ENCODE measurements at regions not wholly inside any gene's neighbourhood (a gene's known extent, or its start where the extent isn't known, plus 50 kb on each side); places are given as distances from the start of the nearest gene placed in this dataset.
"Not testable (repeated sequence)": the region's sequence is repeated elsewhere in the genome, so short reads cannot be mapped to it uniquely, and the experiment has no call there.

GRCh38 chr1:203410182-203410900 is 59.4 kb upstream of the FMOD start:
- Histone ChIP-seq H3K9me3 (no peaks in the 10 kb centered on the region), H3K36me3 (no peaks in the 10 kb centered on the region), H3K4me1 (peaks cover 14 to 26% of the 10 kb centered on the region in 2 donors), H3K27ac (peak overlapping the region; percentile 87 to 94), H3K27me3 (no peaks in the 10 kb centered on the region), H3K4me3 (no peak overlapping the region)
- DNase-seq, result peak; percentile 43 to 51
- intact Hi-C loops (cut with DNase I; ENCODE audit: low total_unique reads), result no loop called here
- no peak for TF ChIP-seq CTCF (IDR thresholded peaks at IDR 0.05)
- TF ChIP-seq POLR2A (IDR thresholded peaks at IDR 0.05), result no peak

- H3K27ac ChIP-seq; H3K36me3 ChIP-seq; H3K4me3 ChIP-seq; H3K27me3 ChIP-seq; intact Hi-C loops (cut with DNase I; ENCODE audit: low total_unique reads); H3K9me3 ChIP-seq; DNase-seq: not testable (repeated sequence)
- H3K4me1 ChIP-seq, result peaks cover 14 to 19% of the 10 kb centered on the region in 2 donors
Measured at GRCh38 chr1:203411431-203411830, 60.5 kb upstream of the FMOD start.

- H3K27ac ChIP-seq, result no peak overlapping the region
- no peaks in the 10 kb centered on the region for H3K36me3 ChIP-seq
- no peak overlapping the region for H3K4me3 ChIP-seq
- H3K9me3 ChIP-seq, result no peaks in the 10 kb centered on the region
- H3K4me1 ChIP-seq, result no peaks in the 10 kb centered on the region
- no peak for TF ChIP-seq POLR2A (IDR thresholded peaks at IDR 0.05)
- no peak for TF ChIP-seq CTCF (IDR thresholded peaks at IDR 0.05)
- intact Hi-C loops (cut with DNase I; ENCODE audit: low total_unique reads), result no loop called here
- no peaks in the 10 kb centered on the region for H3K27me3 ChIP-seq
- DNase-seq, result no peak
Measured at GRCh38 chr1:203419558-203419957, 56.0 kb upstream of the PRELP start.

DNA sequence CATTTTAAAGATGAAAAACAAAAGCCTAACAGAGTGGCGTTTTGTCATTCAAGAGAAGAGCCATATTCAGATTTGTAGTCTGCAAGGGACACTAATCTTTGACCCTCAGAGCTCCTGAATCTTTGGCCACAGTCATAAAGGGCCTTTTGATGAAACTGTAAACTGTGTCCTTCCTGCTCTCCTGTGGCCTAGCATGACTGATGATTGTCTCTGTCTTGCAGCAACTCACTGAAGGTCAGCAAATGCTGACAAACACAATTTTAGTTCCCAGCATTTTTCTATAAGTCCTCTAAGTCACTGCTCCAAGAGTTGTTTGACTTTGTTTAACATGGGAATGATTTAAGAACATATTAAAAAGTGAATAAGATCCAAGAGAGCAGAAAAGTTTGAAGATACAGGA is 55.3 kb upstream of the PRELP start:
- no peaks in the 10 kb centered on the region for H3K4me1 ChIP-seq
- no peaks in the 10 kb centered on the region for H3K9me3 ChIP-seq
- TF ChIP-seq CTCF (IDR thresholded peaks at IDR 0.05) (no peak), POLR2A (IDR thresholded peaks at IDR 0.05) (no peak)
- H3K4me3 ChIP-seq, result no peak overlapping the region
- DNase-seq, result no peak
- no peaks in the 10 kb centered on the region for H3K36me3 ChIP-seq
- intact Hi-C loops (cut with DNase I; ENCODE audit: low total_unique reads), result no loop called here
- H3K27ac ChIP-seq, result no peak overlapping the region
- H3K27me3 ChIP-seq, result no peaks in the 10 kb centered on the region

GRCh38 chr1:203421246-203421645 is 54.4 kb upstream of the PRELP start:
- no peak for TF ChIP-seq CTCF (IDR thresholded peaks at IDR 0.05)
- no peak for TF ChIP-seq POLR2A (IDR thresholded peaks at IDR 0.05)
- Histone ChIP-seq H3K27ac (no peak overlapping the region), H3K9me3 (no peaks in the 10 kb centered on the region), H3K4me3 (no peak overlapping the region), H3K36me3 (no peaks in the 10 kb centered on the region), H3K27me3 (no peaks in the 10 kb centered on the region), H3K4me1 (no peaks in the 10 kb centered on the region)
- DNase-seq, result no peak
- intact Hi-C loops (cut with DNase I; ENCODE audit: low total_unique reads), result no loop called here

GRCh38 chr1:203422116-203422515 is 53.5 kb upstream of the PRELP start:
- intact Hi-C loops (cut with DNase I; ENCODE audit: low total_unique reads), result no loop called here
- Histone ChIP-seq H3K9me3 (no peaks in the 10 kb centered on the region), H3K4me3 (no peak overlapping the region), H3K27me3 (no peaks in the 10 kb centered on the region), H3K27ac (no peak overlapping the region), H3K4me1 (no peaks in the 10 kb centered on the region), H3K36me3 (no peaks in the 10 kb centered on the region)
- no peak for TF ChIP-seq POLR2A (IDR thresholded peaks at IDR 0.05)
- no peak for DNase-seq

Data from uterus (tissue), 3 donors.